Tibial nerve (tissue), 4 donors: ENCODE measurements at regions not wholly inside any gene's neighbourhood (a gene's known extent, or its start where the extent isn't known, plus 50 kb on each side); places are given as distances from the start of the nearest gene placed in this dataset.

ENCODE experiments used
- DNase-seq, 2 donors: peaks; one replicate each; pipeline ENCODE4 v3.0.0-alpha.2; 2019; ENCODE audit warnings: low spot score in 2 of 2
- H3K27ac ChIP-seq, 4 donors: fragments of 200-600 bp; sonication (generic) in 3 of 4; one replicate each; pipeline ENCODE4 v1.5.1; 2017 to 2019; ENCODE audit warnings: mild to moderate bottlenecking in 1 of 4
- H3K27me3 ChIP-seq, 2 donors: fragments of 200-600 bp; sonication (generic) in 1 of 2; one replicate each; pipeline versions ENCODE4 v1.5.1 to v1.6.0; 2017 to 2019
- H3K36me3 ChIP-seq, 3 donors: fragments of 200-600 bp; sonication (generic); one replicate each; pipeline ENCODE4 v1.5.1; 2018 to 2019
- H3K4me1 ChIP-seq, 4 donors: fragments of 200-600 bp; sonication (generic) in 3 of 4; one replicate each; pipeline ENCODE4 v1.5.1; 2017 to 2019
- H3K4me3 ChIP-seq, 4 donors: fragments of 200-600 bp; sonication (generic) in 3 of 4; one replicate each; pipeline ENCODE4 v1.5.1; 2017 to 2019; ENCODE audit warnings: mild to moderate bottlenecking in 1 of 4, moderate library complexity in 1 of 4
- H3K9me3 ChIP-seq, 4 donors: fragments of 200-600 bp; sonication (generic) in 3 of 4; one replicate each; pipeline ENCODE4 v1.5.1; 2017 to 2019
- EP300 ChIP-seq, 2 donors: sonication (generic); formaldehyde crosslinking; IDR thresholded peaks; one replicate each; pipeline ENCODE4 v1.6.1; 2017; ENCODE audit warnings: antibody characterized with exemption in 2 of 2, mild to moderate bottlenecking in 1 of 2
- POLR2A ChIP-seq, 2 donors: fragments of 450-650 bp; IDR thresholded peaks; one replicate each; pipeline ENCODE4 v1.6.1; 2017; ENCODE audit warnings: antibody characterized with exemption in 2 of 2, mild to moderate bottlenecking in 2 of 2, moderate library complexity in 2 of 2
- WGBS, 2 donors: methylation state at CpG; one replicate each; pipeline ENCODE4 v1.1.5; 2018; 5-methylcytosine and 5-hydroxymethylcytosine counted together
- TF ChIP-seq, protein P1 (sequence below), 5 experiments: fragments of 200-600 bp in 3 of 5; fragments of 450-650 bp in 2 of 5; sonication (generic) in 3 of 5; IDR thresholded peaks; one replicate each; pipeline ENCODE4 v1.5.1; 2016 to 2019; ENCODE audit warnings: antibody characterized with exemption in 5 of 5, mild to moderate bottlenecking in 3 of 5, moderate library complexity in 2 of 5

DNA sequence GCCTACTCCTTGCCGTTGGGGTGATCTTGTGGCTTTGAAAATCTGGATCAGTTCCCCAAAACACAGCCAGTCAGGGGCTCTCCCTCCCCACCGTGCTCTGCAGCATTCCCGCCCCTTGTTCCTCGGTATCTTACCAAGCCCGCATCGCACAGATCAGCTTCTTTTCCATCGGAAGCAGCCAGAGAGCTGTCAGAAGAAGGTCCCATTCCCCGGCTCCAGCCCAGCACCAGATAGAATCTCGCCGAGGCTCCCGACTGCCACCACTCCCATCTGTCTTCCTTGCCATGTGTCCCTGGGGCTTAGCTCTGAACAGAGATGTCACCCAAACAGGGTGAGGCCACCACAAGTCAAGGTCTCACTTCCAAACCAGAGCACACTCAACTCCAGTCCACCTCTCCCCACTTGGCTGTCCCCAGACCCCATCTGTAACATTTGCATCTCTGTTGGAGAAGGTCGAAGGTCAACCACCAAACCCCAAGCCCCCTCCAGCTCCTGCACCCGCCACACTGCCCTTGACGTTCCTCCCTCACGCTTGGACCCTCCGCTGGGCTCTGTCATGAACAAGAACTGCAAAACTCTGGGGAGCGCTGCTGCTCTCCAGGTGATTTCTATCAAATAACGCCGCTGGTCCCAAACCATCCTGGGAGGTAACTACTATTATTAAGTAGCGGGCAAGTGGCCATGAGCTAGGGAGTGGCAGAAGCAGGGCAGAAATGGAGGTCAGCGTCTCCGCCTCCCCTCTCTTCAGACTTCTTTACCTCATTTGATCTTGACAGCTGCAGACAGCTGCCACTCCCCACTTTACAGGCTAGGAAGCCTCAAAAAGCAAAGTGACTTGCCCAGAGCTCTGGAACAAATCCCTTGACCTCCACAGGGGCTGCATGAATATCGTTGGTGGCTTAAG is 70.0 kb upstream of the TAF1B start:
- no peaks in the 10 kb centered on the region for H3K27me3 ChIP-seq
- no peak overlapping the region for H3K4me3 ChIP-seq
- peaks cover 0 to 40% (median 20%) of the 10 kb centered on the region in 4 donors for H3K4me1 ChIP-seq
- no peaks in the 10 kb centered on the region for H3K9me3 ChIP-seq
- no peak for DNase-seq
- H3K27ac ChIP-seq = peak overlapping the region in 1 of 4 donors; percentile 8
- H3K36me3 ChIP-seq = no peaks in the 10 kb centered on the region
- WGBS, 2 donors = 77% methylated on average over 23 of the region's 23 CpGs
- TF ChIP-seq POLR2A (IDR thresholded peaks at IDR 0.05) (no peak), EP300 (IDR thresholded peaks at IDR 0.05) (no peak)
- TF ChIP-seq, protein P1, sequence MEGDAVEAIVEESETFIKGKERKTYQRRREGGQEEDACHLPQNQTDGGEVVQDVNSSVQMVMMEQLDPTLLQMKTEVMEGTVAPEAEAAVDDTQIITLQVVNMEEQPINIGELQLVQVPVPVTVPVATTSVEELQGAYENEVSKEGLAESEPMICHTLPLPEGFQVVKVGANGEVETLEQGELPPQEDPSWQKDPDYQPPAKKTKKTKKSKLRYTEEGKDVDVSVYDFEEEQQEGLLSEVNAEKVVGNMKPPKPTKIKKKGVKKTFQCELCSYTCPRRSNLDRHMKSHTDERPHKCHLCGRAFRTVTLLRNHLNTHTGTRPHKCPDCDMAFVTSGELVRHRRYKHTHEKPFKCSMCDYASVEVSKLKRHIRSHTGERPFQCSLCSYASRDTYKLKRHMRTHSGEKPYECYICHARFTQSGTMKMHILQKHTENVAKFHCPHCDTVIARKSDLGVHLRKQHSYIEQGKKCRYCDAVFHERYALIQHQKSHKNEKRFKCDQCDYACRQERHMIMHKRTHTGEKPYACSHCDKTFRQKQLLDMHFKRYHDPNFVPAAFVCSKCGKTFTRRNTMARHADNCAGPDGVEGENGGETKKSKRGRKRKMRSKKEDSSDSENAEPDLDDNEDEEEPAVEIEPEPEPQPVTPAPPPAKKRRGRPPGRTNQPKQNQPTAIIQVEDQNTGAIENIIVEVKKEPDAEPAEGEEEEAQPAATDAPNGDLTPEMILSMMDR (IDR thresholded peaks at IDR 0.05) = no peak

DNA sequence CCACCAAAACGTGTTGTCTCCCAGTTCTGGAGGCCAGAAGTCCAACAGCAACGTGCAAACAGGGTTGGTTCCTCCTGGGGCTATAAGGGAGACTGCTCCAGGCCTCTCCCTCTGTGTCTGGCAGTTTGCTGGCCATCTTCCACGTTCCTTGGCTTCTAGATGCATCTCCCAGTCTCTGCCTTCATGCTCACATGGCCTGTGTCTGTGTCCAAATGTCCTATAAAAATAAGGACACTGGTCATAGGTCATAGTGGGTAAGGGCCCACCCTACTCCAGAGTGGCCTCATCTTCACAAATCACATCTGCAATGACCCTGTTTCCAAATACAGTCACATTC is 69.4 kb upstream of the TAF1B start:
- Histone ChIP-seq H3K4me3 (no peak overlapping the region), H3K4me1 (peaks cover 0 to 45% (median 20%) of the 10 kb centered on the region in 4 donors), H3K27me3 (no peaks in the 10 kb centered on the region), H3K36me3 (no peaks in the 10 kb centered on the region), H3K27ac (peak overlapping the region in 1 of 4 donors; percentile 8), H3K9me3 (no peaks in the 10 kb centered on the region)
- WGBS, 2 donors = 44 to 53% methylated on average over 3 of the region's 3 CpGs
- TF ChIP-seq, protein P1 (IDR thresholded peaks at IDR 0.05) = no peak
- TF ChIP-seq EP300 (IDR thresholded peaks at IDR 0.05) (peak in 1 of 2 donors; percentile 46), POLR2A (IDR thresholded peaks at IDR 0.05) (no peak)
- DNase-seq = no peak

DNA sequence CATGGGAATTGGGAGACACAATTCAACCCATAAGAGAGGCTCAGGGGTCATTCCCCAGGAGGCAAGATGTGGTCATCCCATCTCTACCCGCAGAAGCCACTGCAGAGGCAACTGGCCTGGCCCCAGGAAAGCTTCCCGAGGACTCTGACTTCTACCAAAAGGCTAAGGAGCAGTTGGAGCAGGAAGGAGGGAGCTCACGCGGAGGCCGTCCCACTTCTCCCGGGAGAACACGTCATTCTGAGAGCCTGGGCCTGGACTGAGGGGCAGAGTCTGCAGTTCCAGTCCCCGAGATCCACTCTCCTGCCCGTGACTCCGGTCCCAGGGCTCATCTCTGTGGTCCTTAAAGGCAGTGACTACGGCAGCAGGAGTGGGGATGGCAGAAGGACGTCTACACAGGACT is 69.0 kb upstream of the TAF1B start:
- 74 to 82% methylated on average over 12 of the region's 12 CpGs for WGBS, 2 donors
- TF ChIP-seq POLR2A (IDR thresholded peaks at IDR 0.05) (no peak), EP300 (IDR thresholded peaks at IDR 0.05) (no peak)
- TF ChIP-seq, protein P1 (IDR thresholded peaks at IDR 0.05) = no peak
- Histone ChIP-seq H3K36me3 (no peaks in the 10 kb centered on the region), H3K4me1 (peaks cover 0 to 45% (median 20%) of the 10 kb centered on the region in 4 donors), H3K27me3 (no peaks in the 10 kb centered on the region), H3K9me3 (no peaks in the 10 kb centered on the region), H3K27ac (no peak overlapping the region), H3K4me3 (no peak overlapping the region)
- DNase-seq = no peak

DNA sequence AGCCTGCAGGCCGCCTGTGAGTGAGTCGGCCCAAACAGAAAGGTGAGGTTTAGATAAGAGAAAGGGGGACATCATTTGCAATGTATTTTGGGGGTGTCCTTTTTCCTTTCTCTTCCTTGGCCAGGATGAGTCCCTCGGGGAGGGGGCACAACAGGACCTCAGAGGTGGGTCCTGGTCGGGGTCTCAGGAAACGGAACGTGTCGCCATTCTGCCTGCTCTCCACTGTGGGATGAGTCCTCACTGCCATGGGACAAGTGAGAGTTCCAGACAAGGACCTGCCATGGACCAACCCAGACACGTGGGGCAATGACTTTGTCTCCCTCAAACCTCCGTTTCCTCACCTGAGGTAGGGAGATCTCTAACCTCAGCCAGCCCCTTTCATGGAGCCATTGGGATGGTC is 67.9 kb upstream of the TAF1B start:
- no peak overlapping the region for H3K4me3 ChIP-seq
- no peaks in the 10 kb centered on the region for H3K27me3 ChIP-seq
- no peaks in the 10 kb centered on the region for H3K36me3 ChIP-seq
- TF ChIP-seq POLR2A (IDR thresholded peaks at IDR 0.05) (no peak), EP300 (IDR thresholded peaks at IDR 0.05) (no peak)
- TF ChIP-seq, protein P1 (IDR thresholded peaks at IDR 0.05) = no peak
- H3K4me1 ChIP-seq = peaks cover 0 to 34% (median 16%) of the 10 kb centered on the region in 4 donors
- WGBS, 2 donors = 89 to 96% methylated on average over 9 of the region's 9 CpGs
- H3K9me3 ChIP-seq = no peaks in the 10 kb centered on the region
- DNase-seq = no peak
- H3K27ac ChIP-seq = no peak overlapping the region

DNA sequence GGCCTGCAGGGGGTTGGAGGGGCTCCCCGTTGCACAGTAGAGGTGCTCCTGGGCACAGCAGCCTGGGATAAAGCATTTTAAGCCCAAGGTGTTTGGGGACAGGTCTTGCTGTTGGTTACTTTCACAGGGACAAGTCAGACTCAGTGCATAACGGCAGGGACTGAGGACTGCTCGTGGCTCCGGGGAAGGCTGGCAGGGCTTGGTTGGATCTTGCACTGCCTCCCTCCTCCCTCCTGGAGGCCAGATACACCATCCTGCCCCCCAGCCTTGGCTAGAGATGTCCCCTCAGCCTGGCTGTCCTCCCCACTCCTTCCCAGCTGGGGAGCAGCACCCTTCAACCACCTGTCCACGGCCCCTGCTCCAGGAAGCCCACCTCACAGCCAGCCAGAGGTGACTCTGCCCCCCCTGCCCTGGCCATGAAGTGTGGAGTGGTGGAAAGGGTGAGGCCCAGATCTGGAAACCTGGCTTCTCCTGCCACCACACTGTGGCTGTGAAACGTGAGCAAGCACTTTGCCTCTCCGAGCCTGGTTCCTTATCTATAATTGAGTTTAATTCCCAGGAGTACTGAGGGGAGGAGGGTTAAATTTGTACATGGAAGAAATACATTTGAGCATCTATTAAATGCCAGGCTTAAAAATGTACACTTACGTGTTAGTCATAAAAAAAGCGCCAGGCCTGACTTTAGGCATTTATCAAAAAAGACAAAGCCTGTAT is 67.1 kb upstream of the TAF1B start:
- 86 to 90% methylated on average over 6 to 9 of the region's 9 CpGs for WGBS, 2 donors
- Histone ChIP-seq H3K9me3 (no peaks in the 10 kb centered on the region), H3K36me3 (no peaks in the 10 kb centered on the region), H3K4me1 (peaks cover 0 to 26% (median 8%) of the 10 kb centered on the region in 4 donors), H3K27me3 (no peaks in the 10 kb centered on the region), H3K4me3 (no peak overlapping the region), H3K27ac (no peak overlapping the region)
- TF ChIP-seq POLR2A (IDR thresholded peaks at IDR 0.05) = no peak
- TF ChIP-seq EP300 (IDR thresholded peaks at IDR 0.05) = no peak
- DNase-seq = no peak
